Gastroesophageal sphincter (tissue), 3 donors: ENCODE measurements at regions not wholly inside any gene's neighbourhood (a gene's known extent, or its start where the extent isn't known, plus 50 kb on each side); places are given as distances from the start of the nearest gene placed in this dataset.

Experiments used
- POLR2A ChIP-seq, 2 donors: fragments of 450-650 bp; IDR thresholded peaks; one replicate each; pipeline ENCODE4 v1.6.1; 2017; ENCODE audit warnings: antibody characterized with exemption in 2 of 2, mild to moderate bottlenecking in 2 of 2, moderate library complexity in 1 of 2
- POLR2AphosphoS5 ChIP-seq: sonication (generic); formaldehyde crosslinking; IDR thresholded peaks from one replicate; pipeline ENCODE4 v1.6.1; 2017; ENCODE audit warnings: antibody characterized with exemption
- TF ChIP-seq, protein P1 (sequence below), 4 experiments: fragments of 200-600 bp in 2 of 4; fragments of 450-650 bp in 2 of 4; sonication (generic) in 1 of 4; IDR thresholded peaks; one replicate each; pipeline ENCODE4 v1.5.1; 2017 to 2019; ENCODE audit warnings: antibody characterized with exemption in 4 of 4, mild to moderate bottlenecking in 2 of 4, moderate library complexity in 2 of 4

DNA sequence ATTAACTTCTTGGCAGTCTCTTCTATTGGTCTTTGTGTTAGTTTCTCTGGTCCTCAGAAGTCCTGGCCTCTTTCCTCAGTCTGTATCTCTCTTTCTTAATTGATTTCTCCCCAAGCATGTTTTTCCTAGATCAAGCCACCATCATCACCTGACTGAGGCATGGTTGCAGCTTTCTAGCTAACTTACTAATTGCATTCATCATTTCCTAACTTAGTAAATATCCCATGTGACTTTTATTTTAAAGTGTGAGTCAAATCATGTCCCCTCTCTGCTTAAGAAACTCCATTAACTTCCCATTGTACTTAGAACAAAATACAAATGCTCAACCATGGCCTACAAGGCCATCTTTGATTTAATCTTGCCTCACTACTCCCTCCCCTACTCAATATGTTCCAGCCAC lies 135.4 kb upstream of the FRMD4B start:
- TF ChIP-seq, protein P1, sequence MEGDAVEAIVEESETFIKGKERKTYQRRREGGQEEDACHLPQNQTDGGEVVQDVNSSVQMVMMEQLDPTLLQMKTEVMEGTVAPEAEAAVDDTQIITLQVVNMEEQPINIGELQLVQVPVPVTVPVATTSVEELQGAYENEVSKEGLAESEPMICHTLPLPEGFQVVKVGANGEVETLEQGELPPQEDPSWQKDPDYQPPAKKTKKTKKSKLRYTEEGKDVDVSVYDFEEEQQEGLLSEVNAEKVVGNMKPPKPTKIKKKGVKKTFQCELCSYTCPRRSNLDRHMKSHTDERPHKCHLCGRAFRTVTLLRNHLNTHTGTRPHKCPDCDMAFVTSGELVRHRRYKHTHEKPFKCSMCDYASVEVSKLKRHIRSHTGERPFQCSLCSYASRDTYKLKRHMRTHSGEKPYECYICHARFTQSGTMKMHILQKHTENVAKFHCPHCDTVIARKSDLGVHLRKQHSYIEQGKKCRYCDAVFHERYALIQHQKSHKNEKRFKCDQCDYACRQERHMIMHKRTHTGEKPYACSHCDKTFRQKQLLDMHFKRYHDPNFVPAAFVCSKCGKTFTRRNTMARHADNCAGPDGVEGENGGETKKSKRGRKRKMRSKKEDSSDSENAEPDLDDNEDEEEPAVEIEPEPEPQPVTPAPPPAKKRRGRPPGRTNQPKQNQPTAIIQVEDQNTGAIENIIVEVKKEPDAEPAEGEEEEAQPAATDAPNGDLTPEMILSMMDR (IDR thresholded peaks at IDR 0.05): no peak
- TF ChIP-seq POLR2AphosphoS5: no peak
- no peak for TF ChIP-seq POLR2A (IDR thresholded peaks at IDR 0.05)
